GM15510 (cell line): ENCODE measurements at regions not wholly inside any gene's neighbourhood (a gene's known extent, or its start where the extent isn't known, plus 50 kb on each side); places are given as distances from the start of the nearest gene placed in this dataset.

Experiments used
- POLR2A ChIP-seq: IDR thresholded peaks from 3 replicates; pipeline ENCODE4 v1.6.1; 2011; ENCODE audit warnings: borderline replicate concordance; ENCODE audit not compliant: insufficient read length; ENCODE audit errors: extremely low read depth

- no peak for TF ChIP-seq POLR2A
Observed at GRCh38 chrX:39826813-39827543, 270.8 kb downstream of the BCOR start.

DNA sequence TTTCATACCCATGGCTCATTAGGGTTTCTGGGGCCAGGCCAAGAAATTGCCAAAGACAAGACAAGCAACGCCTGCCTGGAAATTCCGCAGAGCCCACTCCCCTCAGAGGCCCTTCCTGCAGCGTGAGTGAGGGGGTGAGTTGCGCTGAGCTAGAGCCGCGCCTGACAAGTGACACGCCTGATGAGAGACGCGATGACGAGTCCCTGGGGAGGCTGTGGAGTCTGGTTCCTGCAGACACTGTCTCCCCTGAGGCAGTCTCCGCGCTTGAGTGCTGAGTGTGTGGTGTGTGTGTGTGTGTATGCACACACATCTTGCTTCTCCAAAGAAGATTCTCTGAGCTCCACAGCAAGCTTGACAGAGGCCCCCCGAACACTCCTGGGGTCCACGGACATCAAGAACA is 269.8 kb downstream of the BCOR start:
- TF ChIP-seq POLR2A = no peak

GRCh38 chrX:39828971-39829370 is 268.8 kb downstream of the BCOR start:
- TF ChIP-seq POLR2A = no peak

DNA sequence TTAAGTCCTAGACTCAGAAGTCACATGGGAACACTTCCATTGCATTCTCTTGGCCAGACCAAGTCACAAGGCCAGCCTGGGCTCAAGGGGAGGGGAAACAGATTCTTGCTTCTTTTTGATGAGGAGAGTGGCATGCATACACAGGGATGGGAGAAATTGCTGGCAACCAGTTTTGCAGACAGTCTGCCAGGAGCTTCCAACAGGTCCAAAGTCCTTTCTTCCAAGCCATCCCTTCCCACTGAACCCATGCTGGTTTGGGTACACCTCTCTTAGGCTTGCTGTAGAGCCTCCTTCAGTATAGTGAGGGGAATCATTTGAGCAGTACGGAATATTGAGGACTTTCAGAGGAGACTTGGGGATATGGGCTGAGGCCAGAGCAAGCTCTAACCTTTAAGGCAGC is 267.8 kb downstream of the BCOR start:
- no peak for TF ChIP-seq POLR2A

DNA sequence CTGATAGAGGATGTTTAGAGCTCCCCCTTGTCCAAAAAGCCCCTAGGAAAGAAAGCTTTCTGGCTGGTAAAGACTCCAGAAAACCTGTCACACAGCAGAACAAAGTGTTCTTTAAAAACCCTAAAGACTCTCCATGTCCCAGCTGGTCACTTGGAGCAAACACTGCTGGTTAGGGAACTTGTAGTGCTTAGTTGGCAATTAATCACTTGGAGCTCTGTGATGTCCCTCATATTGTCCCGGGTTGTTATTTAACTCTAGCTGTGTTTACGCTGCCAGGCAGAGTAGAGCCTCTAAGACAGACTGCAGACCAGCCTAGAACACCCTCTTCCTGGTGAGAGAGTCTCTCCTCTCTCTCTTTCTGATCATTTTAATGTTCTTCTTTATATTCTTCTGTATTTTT is 267.3 kb downstream of the BCOR start:
- TF ChIP-seq POLR2A = no peak

GRCh38 chrX:39832211-39832610 is 265.5 kb downstream of the BCOR start:
- TF ChIP-seq POLR2A = no peak

DNA sequence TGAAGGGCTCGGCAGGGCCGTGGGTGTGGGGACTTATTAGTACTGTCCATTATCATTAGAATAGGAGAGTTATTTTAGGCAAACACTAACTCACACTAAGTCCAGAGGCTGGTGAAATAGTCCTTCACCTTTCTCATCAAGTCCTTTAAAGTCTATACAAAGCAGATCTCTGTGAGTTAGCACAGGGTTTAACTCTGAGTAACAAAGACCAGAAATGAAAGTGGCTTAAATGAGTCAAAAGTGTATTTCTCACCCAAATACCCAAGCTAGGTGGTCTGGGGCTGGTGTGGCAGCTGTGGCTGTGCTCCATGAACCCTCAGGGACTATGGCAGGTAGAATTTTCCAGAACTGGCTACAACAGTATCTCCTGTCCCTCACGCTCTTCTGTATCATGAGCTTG is 263.2 kb downstream of the BCOR start:
- TF ChIP-seq POLR2A = no peak

- TF ChIP-seq POLR2A = no peak
Observed at GRCh38 chrX:39835241-39835640, 262.5 kb downstream of the BCOR start.

- no peak for TF ChIP-seq POLR2A
Observed at GRCh38 chrX:39835776-39836175, 262.0 kb downstream of the BCOR start.

- no peak for TF ChIP-seq POLR2A
Observed at GRCh38 chrX:39836802-39837420, 260.8 kb downstream of the BCOR start.

GRCh38 chrX:39837688-39838087 is 260.1 kb downstream of the BCOR start:
- no peak for TF ChIP-seq POLR2A

DNA sequence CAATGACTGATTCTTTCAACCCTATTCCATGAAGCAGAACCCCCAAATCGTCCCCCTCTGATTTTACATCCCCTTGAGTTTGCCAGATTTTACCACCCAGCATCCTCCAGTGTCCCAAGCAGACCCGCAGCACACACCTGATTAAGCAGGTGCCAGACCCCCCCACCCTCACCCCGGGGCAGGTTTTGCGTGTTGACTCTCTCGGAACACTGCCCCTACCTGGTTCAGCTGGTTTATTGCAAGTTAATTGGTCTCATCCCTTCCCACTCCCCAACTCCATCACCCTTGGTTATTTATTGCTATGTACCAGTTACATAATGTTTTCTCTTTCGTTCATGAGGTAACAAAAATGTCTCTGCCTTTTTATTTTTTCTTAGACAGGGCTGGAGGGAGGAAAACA is 258.4 kb downstream of the BCOR start:
- no peak for TF ChIP-seq POLR2A

- TF ChIP-seq POLR2A = no peak
Observed at GRCh38 chrX:39840133-39840532, 257.6 kb downstream of the BCOR start.

- no peak for TF ChIP-seq POLR2A
Observed at GRCh38 chrX:39840581-39841093, 257.1 kb downstream of the BCOR start.

GRCh38 chrX:39841604-39842003 is 256.2 kb downstream of the BCOR start:
- TF ChIP-seq POLR2A = no peak

- no peak for TF ChIP-seq POLR2A
Observed at GRCh38 chrX:39842281-39842973, 255.3 kb downstream of the BCOR start.

DNA sequence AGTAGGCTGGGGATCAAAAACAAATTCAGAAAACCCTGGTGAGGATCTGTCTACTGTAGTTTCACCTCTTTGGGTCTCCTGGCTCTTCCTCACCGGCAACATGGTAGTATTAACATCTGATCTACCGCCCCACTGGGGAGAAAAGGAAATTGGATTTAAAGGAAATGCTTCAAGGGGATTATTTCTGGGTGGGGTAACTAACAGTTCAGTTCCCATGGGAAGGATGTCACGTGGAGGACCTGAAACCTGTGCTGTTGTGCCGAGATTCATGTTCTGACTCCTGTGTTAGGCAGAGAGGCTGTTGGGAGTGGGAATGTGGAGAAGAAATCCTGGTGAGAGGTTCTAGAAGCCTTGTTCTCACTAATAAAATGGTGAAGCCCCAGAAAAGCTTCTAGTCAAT is 254.4 kb downstream of the BCOR start:
- TF ChIP-seq POLR2A = no peak

DNA sequence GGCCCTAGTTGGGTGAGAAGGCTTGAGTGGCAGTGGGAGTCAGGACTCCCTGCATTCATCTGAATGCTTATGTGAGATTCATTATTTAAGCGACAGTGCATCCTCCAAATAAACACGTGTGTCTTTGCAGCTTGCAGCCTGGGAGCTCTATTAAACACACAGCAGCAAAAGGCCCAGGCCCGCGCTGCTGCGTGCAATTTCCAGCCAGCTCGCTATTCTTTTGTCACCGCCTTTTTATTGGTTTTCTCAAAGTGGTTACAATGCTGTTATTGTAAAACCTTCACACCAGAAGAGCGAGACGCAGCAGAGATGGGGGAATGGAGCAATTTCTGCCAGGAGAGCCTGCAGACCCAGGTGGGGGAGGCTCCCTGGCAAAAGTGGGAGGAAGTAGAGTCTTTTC is 252.5 kb downstream of the BCOR start:
- TF ChIP-seq POLR2A = no peak
